BE2C (cell line): ENCODE measurements at regions not wholly inside any gene's neighbourhood (a gene's known extent, or its start where the extent isn't known, plus 50 kb on each side); places are given as distances from the start of the nearest gene placed in this dataset.

Experiments
- DNase-seq: peaks from one replicate; pipeline ENCODE4 v3.0.0-alpha.2; 2020
- H3K27me3 ChIP-seq: fragments of 250-450 bp; sonication (Bioruptor Pico); 2 replicates; pipeline ENCODE4 v1.5.1; 2020; ENCODE audit warnings: mild to moderate bottlenecking
- H3K36me3 ChIP-seq: fragments of 250-450 bp; sonication (Bioruptor Pico); 2 replicates; pipeline ENCODE4 v1.5.1; 2020; ENCODE audit warnings: mild to moderate bottlenecking
- H3K4me1 ChIP-seq: fragments of 250-450 bp; sonication (Bioruptor Pico); 2 replicates; pipeline ENCODE4 v1.5.1; 2020
- H3K4me3 ChIP-seq: 2 replicates; pipeline ENCODE4 v1.5.1; 2011; ENCODE audit warnings: low read depth, low read length
- H3K9me3 ChIP-seq: fragments of 250-450 bp; sonication (Bioruptor Pico); 2 replicates; pipeline ENCODE4 v1.5.1; 2020
- TF ChIP-seq, protein P1 (sequence below): IDR thresholded peaks from 2 replicates; pipeline ENCODE4 v1.5.1; 2012; ENCODE audit warnings: mild to moderate bottlenecking, low read depth, low read length

DNA sequence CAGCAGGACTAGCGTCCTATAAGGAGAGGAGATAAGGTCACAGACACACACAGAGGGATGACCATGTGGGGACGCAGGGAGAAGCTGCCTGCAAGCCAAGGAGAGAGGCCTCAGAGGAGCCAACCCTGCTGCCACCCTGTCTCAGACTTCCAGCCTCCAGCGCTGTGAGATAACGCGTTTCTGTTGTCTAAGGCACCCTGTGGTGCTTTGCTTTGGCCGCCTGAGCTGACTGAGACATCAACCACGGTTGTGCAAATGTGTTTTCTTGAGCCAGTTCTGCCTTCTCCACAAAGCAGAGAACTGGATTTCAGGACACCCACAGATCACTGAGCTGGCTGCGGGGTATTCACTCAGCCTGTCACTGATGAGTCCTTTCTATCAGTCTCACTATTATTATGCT is 149.1 kb downstream of the NXNL2 start:
- Histone ChIP-seq H3K4me3 (no peak overlapping the region), H3K4me1 (no peaks in the 10 kb centered on the region), H3K36me3 (no peaks in the 10 kb centered on the region), H3K9me3 (no peaks in the 10 kb centered on the region), H3K27me3 (no peaks in the 10 kb centered on the region)
- no peak for DNase-seq
- TF ChIP-seq, protein P1, sequence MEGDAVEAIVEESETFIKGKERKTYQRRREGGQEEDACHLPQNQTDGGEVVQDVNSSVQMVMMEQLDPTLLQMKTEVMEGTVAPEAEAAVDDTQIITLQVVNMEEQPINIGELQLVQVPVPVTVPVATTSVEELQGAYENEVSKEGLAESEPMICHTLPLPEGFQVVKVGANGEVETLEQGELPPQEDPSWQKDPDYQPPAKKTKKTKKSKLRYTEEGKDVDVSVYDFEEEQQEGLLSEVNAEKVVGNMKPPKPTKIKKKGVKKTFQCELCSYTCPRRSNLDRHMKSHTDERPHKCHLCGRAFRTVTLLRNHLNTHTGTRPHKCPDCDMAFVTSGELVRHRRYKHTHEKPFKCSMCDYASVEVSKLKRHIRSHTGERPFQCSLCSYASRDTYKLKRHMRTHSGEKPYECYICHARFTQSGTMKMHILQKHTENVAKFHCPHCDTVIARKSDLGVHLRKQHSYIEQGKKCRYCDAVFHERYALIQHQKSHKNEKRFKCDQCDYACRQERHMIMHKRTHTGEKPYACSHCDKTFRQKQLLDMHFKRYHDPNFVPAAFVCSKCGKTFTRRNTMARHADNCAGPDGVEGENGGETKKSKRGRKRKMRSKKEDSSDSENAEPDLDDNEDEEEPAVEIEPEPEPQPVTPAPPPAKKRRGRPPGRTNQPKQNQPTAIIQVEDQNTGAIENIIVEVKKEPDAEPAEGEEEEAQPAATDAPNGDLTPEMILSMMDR, result no peak

DNA sequence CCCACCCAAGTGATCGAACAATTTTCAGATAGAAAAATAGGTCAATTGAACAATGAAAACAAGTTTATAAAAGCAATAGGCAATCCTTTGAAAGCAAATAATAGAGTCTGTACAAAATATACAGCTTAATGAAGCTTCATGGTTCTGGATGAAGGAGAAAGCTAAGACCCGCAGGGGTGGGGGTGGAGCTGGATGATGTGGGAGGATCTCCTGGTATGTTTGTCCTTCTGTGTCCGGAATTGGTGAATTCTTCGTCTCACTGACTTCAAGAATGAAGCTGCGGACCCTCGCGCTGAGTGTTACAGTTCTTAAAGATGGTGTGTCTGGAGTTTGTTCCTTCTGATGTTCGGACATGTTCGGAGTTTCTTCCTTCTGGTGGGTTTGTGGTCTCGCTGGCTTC is 149.9 kb downstream of the NXNL2 start:
- H3K4me3 ChIP-seq, result no peak overlapping the region
- DNase-seq, result no peak

DNA sequence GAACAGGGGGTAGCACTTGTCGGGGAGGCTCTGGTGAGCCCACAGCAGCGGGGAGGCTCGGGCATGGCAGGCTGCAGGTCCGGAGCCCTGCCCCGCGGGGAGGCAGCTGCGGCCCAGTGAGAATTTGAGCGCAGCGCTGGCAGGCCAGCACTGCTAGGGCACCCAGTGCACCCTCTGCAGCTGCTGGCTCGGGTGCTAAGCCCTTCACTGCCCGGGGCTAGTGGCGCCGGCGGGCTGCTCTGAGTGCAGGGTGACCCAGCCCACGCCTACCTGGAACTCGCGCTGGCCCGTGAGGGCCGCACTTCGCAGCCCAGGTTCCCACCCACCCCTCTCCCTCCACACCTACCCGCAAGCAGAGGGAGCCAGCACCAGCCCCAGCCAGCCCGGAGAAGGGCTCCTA is 151.0 kb downstream of the NXNL2 start:
- DNase-seq, result no peak
- Histone ChIP-seq H3K9me3 (no peaks in the 10 kb centered on the region), H3K36me3 (no peaks in the 10 kb centered on the region), H3K4me3 (no peak overlapping the region), H3K27me3 (no peaks in the 10 kb centered on the region), H3K4me1 (no peaks in the 10 kb centered on the region)
- TF ChIP-seq, protein P1, result no peak

More for the DNA sequence above, 149.9 kb downstream of the NXNL2 start:
- no peaks in the 10 kb centered on the region for H3K27me3 ChIP-seq
- TF ChIP-seq, protein P1, result no peak
- H3K36me3 ChIP-seq, result no peaks in the 10 kb centered on the region
- no peaks in the 10 kb centered on the region for H3K9me3 ChIP-seq
- no peaks in the 10 kb centered on the region for H3K4me1 ChIP-seq

DNA sequence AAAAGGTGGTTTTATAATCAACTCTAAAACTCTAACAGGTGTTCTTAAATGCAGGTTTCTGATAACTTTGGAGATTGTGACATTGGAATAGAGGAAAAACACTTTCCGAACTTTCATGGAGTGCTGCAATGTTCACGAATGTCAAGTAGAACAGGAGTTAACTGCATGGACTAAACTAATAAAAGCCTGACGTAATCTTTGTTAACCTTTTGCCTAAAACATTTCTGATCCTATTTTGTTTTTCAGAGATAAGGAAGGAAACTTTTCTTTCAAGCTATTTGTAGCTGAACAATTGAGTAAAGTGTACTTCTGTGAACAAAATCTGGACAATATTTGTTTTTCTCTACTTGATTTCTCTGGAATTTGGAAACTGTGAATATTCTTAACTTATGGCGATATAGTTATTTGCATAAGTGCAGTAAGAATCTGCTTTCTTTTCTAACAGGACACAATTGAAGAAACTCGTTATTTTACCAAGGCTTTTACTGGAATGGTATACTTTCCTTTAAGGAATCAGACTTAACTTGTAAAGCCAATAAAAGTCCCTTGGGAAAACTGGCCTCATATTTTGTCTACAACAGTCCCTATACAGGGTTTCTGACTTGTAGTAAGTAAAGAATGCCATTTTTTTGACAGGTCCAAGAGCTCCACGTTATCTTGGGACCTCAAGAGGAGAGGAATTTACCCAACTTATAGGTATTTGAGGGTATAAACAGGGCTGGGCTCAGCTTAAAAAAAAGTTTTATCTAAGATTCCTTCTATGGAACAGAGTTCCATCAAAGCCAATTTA is 154.7 kb downstream of the NXNL2 start:
- Histone ChIP-seq H3K9me3 (no peaks in the 10 kb centered on the region), H3K4me3 (no peak overlapping the region), H3K27me3 (no peaks in the 10 kb centered on the region), H3K4me1 (no peaks in the 10 kb centered on the region), H3K36me3 (no peaks in the 10 kb centered on the region)
- DNase-seq, result no peak
- TF ChIP-seq, protein P1, result no peak

DNA sequence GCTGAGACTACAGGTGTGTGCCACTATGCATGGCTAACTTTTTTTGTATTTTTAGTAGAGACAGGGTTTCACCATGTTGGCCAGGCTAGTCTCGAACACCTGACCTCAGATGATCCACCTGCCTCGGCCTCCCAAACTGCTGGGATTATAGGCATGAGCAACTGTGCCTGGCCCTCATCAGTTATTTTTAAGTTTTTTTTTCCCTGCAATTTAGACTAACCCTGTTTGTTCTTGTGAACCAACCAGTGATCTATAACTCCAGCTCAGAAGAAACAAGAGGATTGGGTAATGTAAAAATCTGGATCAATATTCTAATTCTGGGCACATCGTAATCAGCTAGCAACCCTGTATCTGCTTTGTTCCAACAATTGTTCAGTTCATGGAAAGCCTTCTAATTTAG is 155.7 kb downstream of the NXNL2 start:
- no peak for DNase-seq
- no peak overlapping the region for H3K4me3 ChIP-seq
- no peaks in the 10 kb centered on the region for H3K9me3 ChIP-seq
- TF ChIP-seq, protein P1, result no peak
- H3K4me1 ChIP-seq, result no peaks in the 10 kb centered on the region
- no peaks in the 10 kb centered on the region for H3K36me3 ChIP-seq
- H3K27me3 ChIP-seq, result no peaks in the 10 kb centered on the region

DNA sequence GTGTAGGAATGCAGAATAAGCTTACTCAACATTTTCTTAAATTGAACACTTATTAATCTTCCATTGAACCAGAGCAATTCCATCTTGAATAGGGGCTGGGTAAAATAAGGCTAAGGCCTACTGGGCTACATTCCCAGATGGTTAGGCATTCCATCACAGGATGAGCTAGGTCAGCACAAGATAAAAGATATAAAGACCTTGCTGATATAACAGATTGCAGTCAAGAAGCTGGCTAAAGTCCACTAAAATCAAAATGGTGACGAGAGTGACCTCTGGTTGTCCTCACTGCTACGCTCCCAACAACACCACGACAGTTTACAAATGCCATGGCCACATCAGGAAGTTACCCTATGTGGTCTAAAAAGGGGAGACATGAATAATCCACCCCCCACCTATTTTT is 156.1 kb downstream of the NXNL2 start:
- Histone ChIP-seq H3K27me3 (no peaks in the 10 kb centered on the region), H3K36me3 (no peaks in the 10 kb centered on the region), H3K4me1 (no peaks in the 10 kb centered on the region), H3K4me3 (no peak overlapping the region), H3K9me3 (no peaks in the 10 kb centered on the region)
- no peak for DNase-seq
- TF ChIP-seq, protein P1, result no peak
